Non-pigmented ciliary epithelial cell (primary cell): ENCODE measurements at regions not wholly inside any gene's neighbourhood (a gene's known extent, or its start where the extent isn't known, plus 50 kb on each side); places are given as distances from the start of the nearest gene placed in this dataset.
"Not testable (repeated sequence)": the region's sequence is repeated elsewhere in the genome, so short reads cannot be mapped to it uniquely, and the experiment has no call there.

ENCODE experiments used
- DNase-seq: peaks from one replicate; pipeline ENCODE4 v3.0.0-alpha.2; 2010; ENCODE audit warnings: low read depth

- no peak for DNase-seq
These were observed 58.3 kb downstream of the C11orf87 start for GRCh38 chr11:109480251-109480650.

DNA sequence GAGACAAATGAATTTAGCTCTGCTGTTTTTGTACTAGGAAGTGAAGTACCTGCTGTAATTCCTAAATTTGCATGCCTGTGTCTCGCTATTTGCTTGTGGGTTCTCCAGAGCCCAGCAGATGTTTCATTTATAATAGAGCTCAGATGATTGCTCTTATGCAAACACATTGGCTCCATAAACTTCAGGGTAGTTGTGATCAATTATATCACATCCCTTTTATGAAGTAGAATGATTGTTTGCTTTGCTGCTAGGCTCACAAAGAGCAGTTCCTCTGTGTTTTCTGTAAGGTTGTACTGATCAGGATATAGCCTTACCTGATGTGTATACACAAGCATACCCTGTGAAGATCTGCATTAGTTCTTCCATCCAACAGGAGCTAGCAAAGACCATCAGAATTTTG is 64.1 kb downstream of the C11orf87 start:
- no peak for DNase-seq

- no peak for DNase-seq
These were observed 69.1 kb downstream of the C11orf87 start for GRCh38 chr11:109490953-109491635.

DNA sequence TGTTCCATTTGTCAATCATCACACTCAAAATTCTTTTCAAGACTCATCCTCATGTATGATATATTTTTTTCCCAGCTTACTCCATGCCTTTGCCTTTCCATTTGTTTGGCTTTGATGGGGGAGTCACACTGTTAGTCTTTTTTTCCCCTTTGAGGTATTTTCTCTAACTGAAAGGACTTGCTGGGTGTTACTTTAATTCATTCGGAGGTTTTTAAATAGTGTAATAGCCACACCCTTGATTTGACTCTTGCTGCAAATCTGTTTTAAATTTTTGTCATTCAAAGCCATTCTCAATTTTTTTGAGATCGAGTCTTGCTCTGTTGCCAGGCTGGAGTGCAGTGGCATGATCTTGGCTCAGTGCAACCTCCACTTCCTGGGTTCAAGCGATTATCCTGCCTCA is 84.1 kb downstream of the C11orf87 start:
- no peak for DNase-seq

DNA sequence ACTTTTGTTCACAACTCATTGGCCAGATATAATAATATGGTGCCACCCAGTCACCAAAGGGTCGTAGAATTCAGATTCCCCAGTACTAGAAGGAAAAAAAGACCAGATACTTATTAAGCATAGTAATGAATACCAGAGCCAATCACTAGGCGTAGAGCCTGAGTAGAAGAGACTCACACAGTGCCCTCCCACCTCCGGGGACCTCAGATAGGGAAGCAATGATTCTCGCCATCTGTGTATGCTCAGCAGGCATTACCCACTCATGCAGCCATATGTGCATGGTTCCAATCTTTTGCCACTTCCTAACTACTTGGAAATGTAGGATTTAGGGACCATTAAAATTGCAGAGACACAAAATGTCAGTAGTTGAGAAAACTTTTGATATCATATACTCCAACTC is 85.3 kb downstream of the C11orf87 start:
- no peak for DNase-seq

DNA sequence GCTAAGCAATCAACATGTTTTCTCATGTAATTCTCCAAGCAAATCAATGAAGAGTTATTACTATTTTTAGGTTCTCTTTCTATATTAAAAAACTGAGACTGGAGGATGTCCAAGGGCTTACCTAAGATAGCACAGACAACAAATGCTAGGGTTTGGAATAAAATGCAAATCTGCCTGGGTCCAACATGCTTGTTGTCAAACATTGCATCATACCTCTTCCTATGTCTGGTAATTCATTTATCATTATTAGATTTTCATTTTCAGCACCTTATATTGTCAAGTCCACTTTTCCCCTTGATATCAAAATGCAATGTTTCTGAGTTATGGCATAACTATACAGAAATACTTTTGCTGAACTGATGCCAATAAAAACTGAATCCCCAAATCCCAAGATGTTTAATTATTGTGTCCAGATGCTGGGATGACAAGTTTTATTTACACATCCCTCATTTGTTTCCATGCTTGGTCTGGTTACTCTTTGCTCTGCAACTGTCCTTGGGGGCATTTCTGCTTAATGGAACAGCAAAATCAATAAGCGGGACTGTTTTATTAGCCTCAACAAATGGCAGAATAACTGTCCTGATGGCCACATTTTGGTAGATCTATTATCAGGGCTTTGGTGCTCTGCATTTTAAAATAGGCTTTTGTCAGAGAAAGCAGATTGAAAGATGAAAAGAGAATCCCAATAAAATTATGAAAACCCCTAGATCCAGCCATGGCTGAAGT is 86.0 kb downstream of the C11orf87 start:
- DNase-seq, result no peak

DNA sequence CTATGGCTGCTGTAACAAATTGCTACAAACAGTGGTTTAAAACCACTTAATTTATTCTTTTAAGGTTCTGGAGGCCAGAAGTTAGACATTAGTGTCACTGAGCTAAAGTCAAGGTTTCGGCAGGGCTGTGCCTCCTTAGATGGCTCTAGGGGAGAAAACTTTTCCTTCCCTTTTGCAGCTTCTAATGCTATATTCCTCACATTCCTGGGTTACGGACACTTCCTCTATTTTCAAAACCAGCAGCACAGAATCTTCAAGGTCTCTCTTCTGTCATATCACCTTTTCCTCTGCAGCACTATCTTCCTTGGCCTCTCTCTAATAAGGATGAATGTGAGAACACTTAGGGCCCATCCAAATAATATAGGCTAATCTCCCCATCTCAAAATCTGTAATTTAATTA is 87.0 kb downstream of the C11orf87 start:
- DNase-seq, result no peak

DNA sequence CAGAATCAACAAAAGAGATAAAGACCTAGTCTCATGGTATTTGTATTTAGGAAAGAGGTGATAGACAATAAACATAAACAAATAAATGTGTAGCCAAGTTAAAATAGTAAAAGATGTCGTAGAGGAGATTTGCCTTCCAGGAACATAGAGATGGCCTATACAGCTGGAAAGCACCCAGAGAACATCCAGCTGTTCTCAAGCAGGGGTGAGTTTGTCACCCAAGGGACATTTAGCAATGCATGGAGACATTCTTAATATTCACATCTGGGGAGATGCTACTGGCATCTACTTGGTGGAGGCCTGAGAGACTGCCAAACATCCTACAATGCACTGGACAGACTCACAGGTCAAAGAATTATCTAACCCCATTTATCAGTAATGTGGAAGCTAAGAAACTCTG is 88.3 kb downstream of the C11orf87 start:
- no peak for DNase-seq

DNA sequence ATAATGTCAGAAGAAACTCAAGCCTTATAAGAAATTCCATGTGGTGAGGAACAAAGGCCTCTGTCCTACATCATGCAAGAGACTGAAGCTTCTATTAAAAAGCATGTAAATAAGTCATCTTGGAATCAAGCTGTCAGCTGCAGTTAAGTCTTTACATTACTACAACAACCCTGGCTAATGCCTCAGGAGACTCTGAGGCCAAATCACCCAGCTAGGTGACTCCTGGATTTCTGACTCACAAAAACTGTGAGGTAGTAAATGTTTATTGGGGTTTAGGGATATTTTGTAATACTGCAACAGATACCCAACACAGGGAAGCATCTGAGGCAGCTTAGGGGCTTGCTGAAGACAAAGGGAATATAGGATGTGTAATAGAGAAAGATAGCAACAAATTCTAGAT is 89.6 kb downstream of the C11orf87 start:
- no peak for DNase-seq

DNA sequence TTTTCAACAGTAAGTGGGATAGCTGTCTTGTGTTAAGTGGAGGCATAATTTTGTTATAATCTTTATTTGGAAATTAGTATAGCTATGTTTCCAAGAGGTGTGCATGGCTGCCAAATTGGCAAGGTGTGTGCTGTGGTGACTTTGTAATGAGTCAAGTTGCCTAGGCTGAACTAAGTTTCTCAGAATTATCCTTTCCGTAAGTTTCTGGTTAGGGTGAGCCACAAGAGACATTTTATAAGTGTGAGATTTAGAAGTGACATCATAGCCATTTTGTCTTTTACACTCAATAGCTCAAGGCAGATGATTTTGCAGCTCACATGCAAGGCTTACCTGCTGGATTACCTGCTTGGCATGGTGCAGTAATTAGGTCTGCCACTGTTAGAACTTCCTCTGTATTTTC is 90.3 kb downstream of the C11orf87 start:
- DNase-seq, result no peak

- DNase-seq, result no peak
These were observed 90.7 kb downstream of the C11orf87 start for GRCh38 chr11:109512680-109513079.

- no peak for DNase-seq
These were observed 92.5 kb downstream of the C11orf87 start for GRCh38 chr11:109514313-109515018.

DNA sequence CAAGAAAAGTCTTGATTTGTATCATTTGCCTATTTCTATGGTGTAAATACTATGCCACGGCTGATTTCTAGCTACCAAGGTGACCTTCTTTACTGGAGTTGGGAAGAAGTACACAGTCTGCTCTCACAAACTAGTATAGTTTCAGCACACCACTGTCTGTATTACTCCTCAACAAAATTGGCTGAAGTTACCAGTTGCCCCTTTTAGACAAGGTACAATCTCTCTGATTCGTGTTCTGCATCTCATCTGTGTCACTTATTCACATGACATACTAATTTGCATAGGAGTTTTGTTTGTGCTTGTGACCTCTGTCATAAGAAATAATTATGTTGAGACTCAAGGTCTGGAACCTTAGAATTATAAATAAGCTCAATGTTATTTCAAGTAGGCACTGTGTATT is 97.3 kb downstream of the C11orf87 start:
- no peak for DNase-seq

DNA sequence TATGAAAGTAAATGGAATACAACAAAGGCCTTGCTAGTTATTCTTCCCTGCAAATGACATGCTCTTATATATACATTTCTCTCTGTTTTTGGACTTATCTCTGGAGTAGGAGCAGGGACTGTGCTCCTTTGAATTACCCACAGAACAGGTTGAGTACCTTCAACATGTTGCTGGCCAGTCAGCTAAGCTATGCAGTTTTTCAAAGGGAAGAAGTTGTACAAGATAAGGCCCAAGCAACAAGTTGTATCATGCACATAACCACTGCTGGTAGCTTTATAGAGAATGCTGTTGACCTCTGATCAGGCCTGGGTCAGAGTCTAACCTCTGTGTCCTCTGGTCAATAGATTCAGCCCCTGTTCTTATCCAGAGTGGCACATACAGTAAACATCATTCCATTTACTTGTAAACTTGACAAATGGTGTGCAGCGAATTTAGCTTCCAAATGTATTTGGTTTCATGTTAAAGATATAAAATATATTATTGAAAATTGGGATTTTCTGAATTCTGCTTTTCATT is 99.6 kb downstream of the C11orf87 start:
- DNase-seq, result no peak

- no peak for DNase-seq
These were observed 100.2 kb downstream of the C11orf87 start for GRCh38 chr11:109522116-109522755.

GRCh38 chr11:109525636-109526035 is 103.6 kb downstream of the C11orf87 start:
- DNase-seq, result not testable (repeated sequence)

GRCh38 chr11:109526061-109526460 is 104.1 kb downstream of the C11orf87 start:
- no peak for DNase-seq

DNA sequence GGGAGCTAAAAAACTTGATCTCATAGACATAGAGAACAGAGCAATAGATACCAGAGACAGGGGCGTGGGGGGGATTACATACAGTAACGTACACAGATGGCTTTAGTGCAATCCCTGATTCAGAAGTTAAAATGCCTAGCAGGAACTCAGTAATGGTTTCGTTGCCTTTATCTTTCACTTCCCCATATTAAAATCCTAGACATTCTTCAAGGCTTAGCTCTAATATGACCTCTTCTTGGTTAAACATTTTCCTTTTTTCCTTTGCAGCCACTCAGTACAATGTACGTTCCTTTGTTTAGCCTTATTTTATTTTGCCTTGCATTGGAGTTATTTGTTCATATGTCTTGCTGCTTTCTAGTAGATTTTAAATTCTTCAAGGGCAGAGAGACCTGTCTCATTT is 104.9 kb downstream of the C11orf87 start:
- DNase-seq, result no peak

DNA sequence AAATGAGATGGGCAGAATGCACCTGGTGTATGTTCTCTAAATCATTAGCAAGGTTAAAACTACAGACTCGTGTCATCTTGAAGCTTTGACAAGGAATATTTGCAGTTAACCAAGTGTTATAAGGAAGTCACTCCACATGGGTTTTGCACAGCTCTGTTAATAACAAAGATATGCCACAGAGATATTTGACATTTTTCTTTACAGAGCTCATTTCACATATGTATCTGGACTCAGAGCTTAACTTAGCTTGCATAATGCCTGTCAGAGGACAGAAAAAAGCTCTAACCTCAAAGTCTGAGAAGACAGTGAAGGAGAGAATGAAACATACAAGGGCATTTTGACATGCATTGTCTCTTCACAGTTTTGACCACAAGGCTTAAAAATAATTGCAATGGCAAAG is 105.5 kb downstream of the C11orf87 start:
- DNase-seq, result peak; percentile 15

GRCh38 chr11:109547356-109548027 is 125.5 kb downstream of the C11orf87 start:
- DNase-seq, result peak; percentile 45

DNA sequence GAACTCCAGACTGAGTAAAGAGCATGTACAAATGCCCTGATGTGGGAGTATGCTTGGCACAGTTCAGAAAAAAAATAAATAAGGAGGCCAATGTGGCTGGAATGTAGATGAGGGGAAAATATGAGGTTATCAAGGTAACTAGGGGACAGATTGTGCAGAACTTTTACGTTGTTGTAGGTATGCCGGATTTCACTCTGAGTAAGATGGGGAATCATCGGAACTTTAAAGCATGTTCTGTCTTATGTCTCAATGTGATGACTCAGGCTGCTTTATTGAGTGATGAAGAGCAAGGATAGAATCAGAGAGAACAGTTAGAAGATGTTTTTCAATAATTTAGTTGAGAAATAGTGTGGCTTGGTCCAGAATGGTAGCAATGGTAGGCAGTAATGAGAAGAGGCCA is 130.4 kb downstream of the C11orf87 start:
- DNase-seq, result no peak

GRCh38 chr11:109553284-109553683 is 131.3 kb downstream of the C11orf87 start:
- no peak for DNase-seq
